ENCODE measurements at regions not wholly inside any gene's neighbourhood (a gene's known extent, or its start where the extent isn't known, plus 50 kb on each side); places are given as distances from the start of the nearest gene placed in this dataset.

DNA sequence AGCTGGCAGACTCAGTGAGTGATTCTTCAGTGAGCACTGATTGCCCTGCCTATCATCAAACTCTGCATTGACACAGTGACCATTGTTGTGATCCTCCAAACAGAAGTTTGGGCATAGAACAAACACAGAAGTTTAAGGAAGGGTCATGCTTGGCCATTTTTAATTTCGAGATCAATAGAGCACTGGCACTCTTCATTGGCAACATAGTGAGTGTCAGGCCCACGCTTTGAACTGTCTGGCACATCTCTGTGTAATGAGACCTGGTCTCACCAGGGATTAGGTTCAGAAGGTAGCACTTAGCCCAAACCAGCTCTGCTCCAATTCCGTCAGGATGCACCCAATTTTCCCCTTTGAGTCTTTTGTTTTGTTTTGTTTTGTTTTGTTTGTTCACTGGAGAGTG, 127.1 kb upstream of the MOCS2 start:
- intact Hi-C loops (cut with micrococcal nuclease), result no loop called here
- peaks cover 10% of the 10 kb centered on the region for H3K27me3 Mint-ChIP-seq (ENCODE audit: low read depth)
- no peaks in the 10 kb centered on the region for H3K9me3 Mint-ChIP-seq
- no peak overlapping the region for H3K4me3 Mint-ChIP-seq (ENCODE audit: low read depth)
- H3K27ac Mint-ChIP-seq, result no peak overlapping the region
- no peak for DNase-seq (ENCODE audit: low spot score)
- H3K4me1 Mint-ChIP-seq (ENCODE audit: low read depth), result no peaks in the 10 kb centered on the region
- no peaks in the 10 kb centered on the region for H3K36me3 Mint-ChIP-seq (ENCODE audit: low read depth)

GRCh38 chr5:53237876-53238275, 128.3 kb upstream of the MOCS2 start:
- H3K27ac Mint-ChIP-seq, result no peak overlapping the region
- H3K4me1 Mint-ChIP-seq (ENCODE audit: low read depth), result no peaks in the 10 kb centered on the region
- H3K4me3 Mint-ChIP-seq (ENCODE audit: low read depth), result no peak overlapping the region
- intact Hi-C loops (cut with micrococcal nuclease), result no loop called here
- DNase-seq (ENCODE audit: low spot score), result no peak
- H3K36me3 Mint-ChIP-seq (ENCODE audit: low read depth), result no peaks in the 10 kb centered on the region
- H3K9me3 Mint-ChIP-seq, result no peaks in the 10 kb centered on the region
- peaks cover 12% of the 10 kb centered on the region for H3K27me3 Mint-ChIP-seq (ENCODE audit: low read depth)

DNA sequence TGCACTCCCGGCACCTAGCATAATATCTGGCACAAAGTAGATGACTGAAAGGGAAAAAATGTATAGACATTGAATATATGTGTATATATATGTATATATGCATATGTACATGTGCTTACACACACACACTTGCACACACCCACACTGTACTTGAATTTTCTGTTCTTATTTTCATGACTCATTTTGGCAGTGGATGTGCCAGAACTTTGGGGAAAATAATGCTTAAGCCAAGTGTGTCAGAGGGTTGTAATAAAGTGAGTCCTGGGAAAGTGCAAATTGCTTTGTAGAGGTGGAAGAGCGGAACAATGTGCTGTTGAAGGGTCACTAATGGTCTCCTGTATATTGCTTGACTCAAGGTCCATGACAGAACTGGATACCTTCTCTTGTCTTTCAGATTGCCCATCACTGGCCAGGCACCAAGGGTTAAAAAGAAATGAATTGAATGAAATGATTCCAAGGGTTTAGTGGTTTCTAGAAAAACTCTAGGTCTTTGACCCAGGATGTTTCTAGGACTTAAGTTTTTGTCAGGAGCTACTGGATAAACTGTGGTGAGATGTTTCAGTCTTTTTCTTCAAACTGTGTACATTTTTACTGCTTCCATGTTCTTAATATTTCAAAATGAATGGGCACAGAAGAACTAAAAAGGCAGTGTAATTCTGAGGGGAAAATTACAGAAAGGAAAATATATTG, 129.9 kb upstream of the MOCS2 start:
- intact Hi-C loops (cut with micrococcal nuclease), result no loop called here
- no peak for DNase-seq (ENCODE audit: low spot score)
- no peak overlapping the region for H3K27ac Mint-ChIP-seq
- peaks cover 12% of the 10 kb centered on the region for H3K27me3 Mint-ChIP-seq (ENCODE audit: low read depth)
- H3K9me3 Mint-ChIP-seq, result no peaks in the 10 kb centered on the region
- no peaks in the 10 kb centered on the region for H3K4me1 Mint-ChIP-seq (ENCODE audit: low read depth)
- no peaks in the 10 kb centered on the region for H3K36me3 Mint-ChIP-seq (ENCODE audit: low read depth)
- H3K4me3 Mint-ChIP-seq (ENCODE audit: low read depth), result no peak overlapping the region

DNA sequence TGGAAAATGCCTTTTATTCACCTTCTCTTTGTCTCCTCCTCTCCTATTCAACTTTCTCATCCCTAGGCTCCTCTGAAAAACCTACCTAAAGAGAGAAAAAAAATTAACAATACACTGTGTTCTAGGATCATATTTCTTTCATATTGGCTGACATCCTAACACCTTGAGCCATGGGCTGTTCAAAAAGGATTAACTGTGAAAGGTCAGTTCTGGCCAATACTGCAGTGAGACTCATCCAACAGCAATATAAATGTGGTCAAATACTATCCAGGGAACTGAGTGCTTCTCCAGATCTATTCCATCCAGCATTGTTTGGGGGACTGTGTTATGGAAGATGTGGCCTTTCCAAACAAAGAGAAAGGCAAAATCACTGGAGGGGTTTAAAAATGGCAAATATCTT, 131.1 kb upstream of the MOCS2 start:
- H3K27ac Mint-ChIP-seq, result no peak overlapping the region
- no peaks in the 10 kb centered on the region for H3K4me1 Mint-ChIP-seq (ENCODE audit: low read depth)
- intact Hi-C loops (cut with micrococcal nuclease), result no loop called here
- no peaks in the 10 kb centered on the region for H3K9me3 Mint-ChIP-seq
- no peak for DNase-seq (ENCODE audit: low spot score)
- no peaks in the 10 kb centered on the region for H3K36me3 Mint-ChIP-seq (ENCODE audit: low read depth)
- no peak overlapping the region for H3K4me3 Mint-ChIP-seq (ENCODE audit: low read depth)
- H3K27me3 Mint-ChIP-seq (ENCODE audit: low read depth), result peaks cover 14% of the 10 kb centered on the region

DNA sequence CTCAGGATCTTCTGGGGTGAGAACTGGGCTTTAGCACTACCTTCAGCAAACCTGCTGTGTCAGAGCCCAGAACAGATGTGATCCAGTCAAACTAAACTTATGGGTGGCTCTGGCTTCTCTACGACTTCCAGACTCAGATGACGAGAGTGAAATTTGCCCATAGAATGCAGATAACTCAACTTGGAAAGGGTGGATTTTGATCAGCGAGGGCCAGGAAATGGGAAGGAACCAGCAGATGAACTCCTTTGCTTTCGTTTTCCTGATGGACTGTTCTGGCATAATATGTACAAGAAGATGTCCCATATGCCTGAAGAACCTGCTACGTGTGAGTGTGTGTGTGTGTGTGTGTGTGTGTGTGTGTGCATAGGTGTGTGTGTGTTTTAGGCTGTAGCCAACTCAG, 132.0 kb upstream of the MOCS2 start:
- intact Hi-C loops (cut with micrococcal nuclease), result no loop called here
- Mint-ChIP-seq H3K4me3 (ENCODE audit: low read depth) (no peak overlapping the region), H3K27me3 (ENCODE audit: low read depth) (peaks cover 14% of the 10 kb centered on the region), H3K27ac (no peak overlapping the region), H3K4me1 (ENCODE audit: low read depth) (no peaks in the 10 kb centered on the region), H3K9me3 (no peaks in the 10 kb centered on the region), H3K36me3 (ENCODE audit: low read depth) (no peaks in the 10 kb centered on the region)
- DNase-seq (ENCODE audit: low spot score), result no peak

DNA sequence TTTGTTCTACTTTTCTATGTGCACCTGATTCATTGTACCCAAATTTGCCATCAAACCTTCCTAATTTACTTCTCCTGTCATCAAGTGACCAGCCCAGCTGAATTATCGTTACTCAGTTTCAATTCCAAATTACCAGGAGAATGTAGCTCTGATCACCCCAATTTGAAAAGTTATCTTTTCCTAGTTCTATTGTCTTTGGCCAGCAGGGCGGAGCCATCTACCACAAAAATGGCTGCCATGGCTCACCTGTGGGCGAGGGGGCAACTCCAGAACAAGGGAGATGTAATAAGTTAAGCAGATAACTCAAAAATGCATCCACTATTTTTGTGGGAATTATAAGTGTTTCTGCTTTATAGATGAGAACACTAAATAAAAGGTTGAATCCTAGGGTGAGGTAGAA, 133.8 kb upstream of the MOCS2 start:
- no peak overlapping the region for H3K4me3 Mint-ChIP-seq (ENCODE audit: low read depth)
- no peaks in the 10 kb centered on the region for H3K4me1 Mint-ChIP-seq (ENCODE audit: low read depth)
- peaks cover 24% of the 10 kb centered on the region for H3K27me3 Mint-ChIP-seq (ENCODE audit: low read depth)
- no peak overlapping the region for H3K27ac Mint-ChIP-seq
- intact Hi-C loops (cut with micrococcal nuclease), result no loop called here
- H3K9me3 Mint-ChIP-seq, result no peaks in the 10 kb centered on the region
- no peaks in the 10 kb centered on the region for H3K36me3 Mint-ChIP-seq (ENCODE audit: low read depth)
- no peak for DNase-seq (ENCODE audit: low spot score)

DNA sequence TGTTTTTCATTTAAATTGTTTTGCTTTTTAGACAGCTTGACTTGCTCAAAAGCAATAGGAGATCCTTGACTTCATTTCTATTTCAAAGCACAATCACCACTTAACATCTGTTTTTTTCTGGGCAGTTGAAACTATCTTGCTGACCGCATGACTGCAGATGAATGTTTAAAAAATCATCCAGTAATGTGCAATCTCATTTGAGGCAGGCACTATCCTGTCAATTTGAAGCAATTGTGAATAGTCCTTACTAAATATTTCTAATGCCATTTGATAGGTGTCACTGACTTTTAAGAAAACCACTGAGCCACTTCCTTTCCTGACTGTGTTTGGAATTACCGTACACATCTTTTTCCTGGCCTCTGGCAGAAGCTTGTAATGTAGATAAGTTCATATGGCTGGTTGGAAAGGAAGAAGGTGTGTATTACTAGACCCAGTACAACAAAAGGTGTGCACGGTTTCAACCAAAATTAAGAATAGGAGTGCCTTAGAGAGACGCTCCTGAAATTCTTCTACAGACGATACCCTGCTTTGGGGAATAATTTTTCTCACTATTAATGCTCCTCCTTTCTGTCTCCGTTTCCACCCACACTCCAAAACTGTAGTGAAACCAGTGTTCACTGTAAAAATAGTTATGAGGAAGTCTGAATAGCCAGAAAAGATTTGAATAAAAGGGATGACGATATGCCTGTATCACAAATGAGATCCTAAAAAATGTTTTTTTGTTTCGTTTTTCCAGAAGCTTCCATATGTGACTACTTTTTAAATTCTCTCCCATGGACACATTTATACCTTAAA, 136.7 kb upstream of the MOCS2 start:
- intact Hi-C loops (cut with micrococcal nuclease), result no loop called here
- Mint-ChIP-seq H3K4me1 (ENCODE audit: low read depth) (no peaks in the 10 kb centered on the region), H3K36me3 (ENCODE audit: low read depth) (no peaks in the 10 kb centered on the region), H3K4me3 (ENCODE audit: low read depth) (no peak overlapping the region), H3K27me3 (ENCODE audit: low read depth) (peaks cover 32% of the 10 kb centered on the region), H3K9me3 (no peaks in the 10 kb centered on the region), H3K27ac (no peak overlapping the region)
- DNase-seq (ENCODE audit: low spot score), result no peak

- intact Hi-C loops (cut with micrococcal nuclease), result no loop called here
- DNase-seq (ENCODE audit: low spot score), result no peak
- no peak overlapping the region for H3K4me3 Mint-ChIP-seq (ENCODE audit: low read depth)
- H3K27ac Mint-ChIP-seq, result no peak overlapping the region
- no peaks in the 10 kb centered on the region for H3K36me3 Mint-ChIP-seq (ENCODE audit: low read depth)
- no peaks in the 10 kb centered on the region for H3K9me3 Mint-ChIP-seq
- H3K27me3 Mint-ChIP-seq (ENCODE audit: low read depth), result peaks cover 32% of the 10 kb centered on the region
- peaks cover 19% of the 10 kb centered on the region for H3K4me1 Mint-ChIP-seq (ENCODE audit: low read depth)
Measured at GRCh38 chr5:53249529-53250200, 140.1 kb upstream of the MOCS2 start.

GRCh38 chr5:53250201-53250550, 140.6 kb upstream of the MOCS2 start:
- intact Hi-C loops (cut with micrococcal nuclease), result no loop called here
- Mint-ChIP-seq H3K4me1 (ENCODE audit: low read depth) (peaks cover 19% of the 10 kb centered on the region), H3K4me3 (ENCODE audit: low read depth) (no peak overlapping the region), H3K9me3 (no peaks in the 10 kb centered on the region), H3K27ac (no peak overlapping the region), H3K36me3 (ENCODE audit: low read depth) (no peaks in the 10 kb centered on the region), H3K27me3 (ENCODE audit: low read depth) (peaks cover 37% of the 10 kb centered on the region)
- DNase-seq (ENCODE audit: low spot score), result no peak

- Mint-ChIP-seq H3K4me1 (ENCODE audit: low read depth) (peaks cover 19% of the 10 kb centered on the region), H3K4me3 (ENCODE audit: low read depth) (no peak overlapping the region), H3K27ac (no peak overlapping the region), H3K36me3 (ENCODE audit: low read depth) (no peaks in the 10 kb centered on the region), H3K27me3 (ENCODE audit: low read depth) (peaks cover 50% of the 10 kb centered on the region), H3K9me3 (no peaks in the 10 kb centered on the region)
- intact Hi-C loops (cut with micrococcal nuclease), result no loop called here
- peak; percentile 30 for DNase-seq (ENCODE audit: low spot score)
Measured at GRCh38 chr5:53253421-53253871, 143.9 kb upstream of the MOCS2 start.

- DNase-seq (ENCODE audit: low spot score), result no peak
- Mint-ChIP-seq H3K27me3 (ENCODE audit: low read depth) (peaks cover 37% of the 10 kb centered on the region), H3K36me3 (ENCODE audit: low read depth) (no peaks in the 10 kb centered on the region), H3K4me3 (ENCODE audit: low read depth) (no peak overlapping the region), H3K27ac (no peak overlapping the region), H3K4me1 (ENCODE audit: low read depth) (peaks cover 19% of the 10 kb centered on the region), H3K9me3 (no peaks in the 10 kb centered on the region)
- intact Hi-C loops (cut with micrococcal nuclease), result no loop called here
Measured at GRCh38 chr5:53256746-53257145, 147.2 kb upstream of the MOCS2 start.

- no peaks in the 10 kb centered on the region for H3K9me3 Mint-ChIP-seq
- intact Hi-C loops (cut with micrococcal nuclease), result no loop called here
- H3K27me3 Mint-ChIP-seq (ENCODE audit: low read depth), result peaks cover 37% of the 10 kb centered on the region
- H3K36me3 Mint-ChIP-seq (ENCODE audit: low read depth), result no peaks in the 10 kb centered on the region
- no peak overlapping the region for H3K27ac Mint-ChIP-seq
- no peak for DNase-seq (ENCODE audit: low spot score)
- H3K4me1 Mint-ChIP-seq (ENCODE audit: low read depth), result peaks cover 14% of the 10 kb centered on the region
- H3K4me3 Mint-ChIP-seq (ENCODE audit: low read depth), result no peak overlapping the region
Measured at GRCh38 chr5:53257806-53258373, 148.3 kb upstream of the MOCS2 start.

- DNase-seq (ENCODE audit: low spot score), result no peak
- H3K27me3 Mint-ChIP-seq (ENCODE audit: low read depth), result peaks cover 36% of the 10 kb centered on the region
- intact Hi-C loops (cut with micrococcal nuclease), result no loop called here
- H3K9me3 Mint-ChIP-seq, result no peaks in the 10 kb centered on the region
- peaks cover 1% of the 10 kb centered on the region for H3K4me1 Mint-ChIP-seq (ENCODE audit: low read depth)
- no peaks in the 10 kb centered on the region for H3K36me3 Mint-ChIP-seq (ENCODE audit: low read depth)
- H3K4me3 Mint-ChIP-seq (ENCODE audit: low read depth), result no peak overlapping the region
- no peak overlapping the region for H3K27ac Mint-ChIP-seq
Measured at GRCh38 chr5:53259176-53259575, 149.6 kb upstream of the MOCS2 start.

Measured in activated T-helper 2 cell treated with anti-CD3 and anti-CD28 coated beads, Interferon-gamma antibody, Interleukin-2, Interleukin-4, amounts not matched to agents 10 μg/mL and 5 μg/mL and 100 μg/mL, durations not matched to agents 14 hours and 24 hours and 36 hours (primary cell).